A673 (cell line): ENCODE measurements at regions not wholly inside any gene's neighbourhood (a gene's known extent, or its start where the extent isn't known, plus 50 kb on each side); places are given as distances from the start of the nearest gene placed in this dataset.

ENCODE experiments used
- BruUV-seq: library from RNA; stranded (reverse); fragments of 400-500 nt; replicated peaks from 2 replicates; lab custom pipeline; 2021; lab: Mats Ljungman, UMichigan
- CTCF ChIA-PET: fragments of 300-600 bp; sonication (Branson Sonifier 250); formaldehyde crosslinking; loops from one replicate; lab custom pipeline; 2022; ENCODE audit warnings: antibody characterized with exemption; lab: Charles Lee
- POLR2A ChIA-PET: fragments of 300-600 bp; sonication (Branson Sonifier 250); formaldehyde crosslinking; loops from one replicate; lab custom pipeline; 2022; ENCODE audit warnings: antibody characterized with exemption; ENCODE audit not compliant: low non-redundant PET; lab: Charles Lee
- DNase-seq: peaks from one replicate; pipeline ENCODE4 v3.0.0-alpha.2; 2015; ENCODE audit warnings: low spot score
- H3K27ac ChIP-seq: fragments of 200-600 bp; sonication (generic); 2 replicates; pipeline ENCODE4 v1.5.1; 2016; ENCODE audit warnings: mixed run types, low read depth, mild to moderate bottlenecking, mixed read lengths, antibody characterized with exemption, low read length; ENCODE audit not compliant: poor library complexity, severe bottlenecking
- H3K27me3 ChIP-seq: fragments of 200-600 bp; sonication (generic); replicated peaks from 2 replicates; pipeline ENCODE4 v1.6.1; 2017; ENCODE audit warnings: mixed run types, low read depth, mild to moderate bottlenecking, mixed read lengths, antibody characterized with exemption, low read length; ENCODE audit not compliant: insufficient read depth, poor library complexity
- H3K36me3 ChIP-seq: fragments of 200-600 bp; sonication (generic); 2 replicates; pipeline ENCODE4 v1.6.1; 2016; ENCODE audit warnings: mixed run types, mild to moderate bottlenecking, mixed read lengths, antibody characterized with exemption, low read length; ENCODE audit not compliant: insufficient read depth, poor library complexity, severe bottlenecking
- H3K4me1 ChIP-seq: fragments of 200-600 bp; sonication (generic); 2 replicates; pipeline ENCODE4 v1.6.1; 2017; ENCODE audit warnings: mixed run types, mild to moderate bottlenecking, mixed read lengths, antibody characterized with exemption, low read length; ENCODE audit not compliant: insufficient read depth, poor library complexity, severe bottlenecking
- H3K4me3 ChIP-seq: fragments of 200-600 bp; sonication (generic); 2 replicates; pipeline ENCODE4 v1.5.1; 2016; ENCODE audit warnings: low read depth, mixed run types, mild to moderate bottlenecking, mixed read lengths, low read length; ENCODE audit not compliant: poor library complexity, severe bottlenecking
- H3K9me3 ChIP-seq: fragments of 200-600 bp; sonication (generic); 2 replicates; pipeline ENCODE4 v1.6.1; 2016; ENCODE audit warnings: mixed run types, low read depth, mild to moderate bottlenecking, mixed read lengths, antibody characterized with exemption, low read length; ENCODE audit not compliant: poor library complexity, severe bottlenecking
- CTCF ChIP-seq: fragments of 300-800, 200-600 bp; sonication (generic); conservative IDR thresholded peaks from 2 replicates; pipeline ENCODE4 v1.5.1; 2017; ENCODE audit warnings: low read depth, mild to moderate bottlenecking, antibody characterized with exemption, low read length, moderate library complexity, mixed read lengths
- EZH2 ChIP-seq: fragments of 200-600 bp; sonication (generic); IDR thresholded peaks from 2 replicates; pipeline ENCODE4 v1.6.1; 2017; ENCODE audit warnings: borderline replicate concordance, low read depth, mild to moderate bottlenecking, mixed read lengths, antibody characterized with exemption, low read length; ENCODE audit not compliant: poor library complexity, severe bottlenecking
- intact Hi-C: fragments of 100-400 bp; cut with micrococcal nuclease; formaldehyde crosslinking; loops from one replicate; pipeline ENCODE4 v1.10.0; 2022; ENCODE audit not compliant: unreplicated experiment

GRCh38 chr1:220979371-220979770 lies 100.1 kb downstream of the HLX start:
- ChIA-PET CTCF (no interaction called here), POLR2A (no interaction called here)
- DNase-seq = no peak

GRCh38 chr1:220982686-220983085 lies 103.4 kb downstream of the HLX start:
- Histone ChIP-seq H3K27me3 (no peaks in the 10 kb centered on the region), H3K9me3 (no peaks in the 10 kb centered on the region), H3K4me3 (no peak overlapping the region), H3K36me3 (no peaks in the 10 kb centered on the region), H3K4me1 (no peaks in the 10 kb centered on the region), H3K27ac (no peak overlapping the region)
- TF ChIP-seq CTCF (no peak), EZH2 (no peak)
- intact Hi-C loops = no loop called here
- no peak for DNase-seq
- ChIA-PET CTCF (no interaction called here), POLR2A (no interaction called here)
- BruUV-seq = no TSS peak

More at GRCh38 chr1:220979371-220979770, 100.1 kb downstream of the HLX start:
- H3K36me3 ChIP-seq = no peaks in the 10 kb centered on the region
- no peaks in the 10 kb centered on the region for H3K4me1 ChIP-seq
- TF ChIP-seq CTCF (no peak), EZH2 (no peak)
- no peaks in the 10 kb centered on the region for H3K9me3 ChIP-seq
- no peaks in the 10 kb centered on the region for H3K27me3 ChIP-seq
- no TSS peak for BruUV-seq
- H3K4me3 ChIP-seq = no peak overlapping the region
- no peak overlapping the region for H3K27ac ChIP-seq
- intact Hi-C loops = no loop called here

GRCh38 chr1:220983877-220984635 lies 104.8 kb downstream of the HLX start:
- no peak overlapping the region for H3K27ac ChIP-seq
- no peaks in the 10 kb centered on the region for H3K4me1 ChIP-seq
- H3K9me3 ChIP-seq = no peaks in the 10 kb centered on the region
- TF ChIP-seq CTCF = no peak
- TF ChIP-seq EZH2 = no peak
- no peaks in the 10 kb centered on the region for H3K36me3 ChIP-seq
- no TSS peak for BruUV-seq
- intact Hi-C loops = no loop called here
- CTCF ChIA-PET = no interaction called here
- H3K4me3 ChIP-seq = no peak overlapping the region
- no peaks in the 10 kb centered on the region for H3K27me3 ChIP-seq
- no peak for DNase-seq
- POLR2A ChIA-PET = no interaction called here
